GM18907 (cell line): ENCODE measurements at regions not wholly inside any gene's neighbourhood (a gene's known extent, or its start where the extent isn't known, plus 50 kb on each side); places are given as distances from the start of the nearest gene placed in this dataset.

ENCODE experiments used
- ATAC-seq: cut with Tn5 transposase; IDR thresholded peaks from one replicate; pipeline ENCODE4 v1.9.1; 2021; ENCODE audit warnings: mild to moderate bottlenecking, moderate library complexity; ENCODE audit not compliant: unreplicated experiment

DNA sequence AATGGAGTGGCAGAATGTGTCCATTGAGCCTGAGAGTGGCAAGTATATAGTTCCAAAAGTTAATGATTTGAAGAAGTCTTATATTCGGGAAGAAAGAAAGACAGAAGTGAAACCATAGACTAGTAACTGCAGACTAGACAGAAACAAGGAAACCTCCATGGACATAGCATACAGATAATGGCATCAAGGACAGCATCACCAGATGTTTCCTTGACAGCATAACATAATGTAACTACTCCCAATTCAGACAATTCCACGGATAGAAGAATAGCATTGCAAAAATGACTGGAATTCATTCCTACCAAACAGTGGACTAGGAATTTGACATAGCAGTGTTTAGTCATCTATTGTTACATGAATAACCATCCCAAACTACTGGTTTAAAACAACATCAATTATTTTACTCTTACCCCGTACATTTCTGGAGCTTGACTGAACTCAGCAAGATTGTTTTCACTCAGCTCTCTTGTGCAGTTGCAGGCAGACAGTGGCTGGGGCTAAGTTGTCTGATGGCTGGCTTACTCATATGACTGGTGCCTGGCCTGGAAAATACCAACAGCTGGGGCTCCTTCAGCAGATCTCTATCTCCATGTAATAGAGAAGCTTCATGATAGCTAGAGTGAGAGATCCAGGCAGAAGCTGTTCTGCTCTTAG, 109.7 kb upstream of the GADL1 start:
- ATAC-seq, result peak; percentile 85

DNA sequence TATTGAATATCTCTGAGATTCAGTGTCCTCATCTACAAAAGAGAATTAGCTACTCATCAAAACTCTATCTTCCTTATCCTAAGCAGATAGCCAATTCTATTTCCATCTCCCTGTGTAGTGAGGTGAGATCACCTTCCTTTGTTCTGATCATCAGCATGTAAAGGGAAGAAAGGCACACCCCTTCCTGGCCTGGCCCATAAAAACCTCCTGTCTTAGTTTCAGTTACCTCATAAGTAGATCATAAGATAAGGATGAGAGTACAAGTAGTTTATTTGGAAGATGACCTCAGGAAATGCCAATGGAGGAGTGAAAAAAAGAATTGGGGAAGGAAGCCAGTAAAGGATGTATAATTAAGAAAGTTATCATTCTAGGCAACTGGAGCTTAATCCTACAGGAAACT, 114.5 kb upstream of the GADL1 start:
- ATAC-seq, result no peak

DNA sequence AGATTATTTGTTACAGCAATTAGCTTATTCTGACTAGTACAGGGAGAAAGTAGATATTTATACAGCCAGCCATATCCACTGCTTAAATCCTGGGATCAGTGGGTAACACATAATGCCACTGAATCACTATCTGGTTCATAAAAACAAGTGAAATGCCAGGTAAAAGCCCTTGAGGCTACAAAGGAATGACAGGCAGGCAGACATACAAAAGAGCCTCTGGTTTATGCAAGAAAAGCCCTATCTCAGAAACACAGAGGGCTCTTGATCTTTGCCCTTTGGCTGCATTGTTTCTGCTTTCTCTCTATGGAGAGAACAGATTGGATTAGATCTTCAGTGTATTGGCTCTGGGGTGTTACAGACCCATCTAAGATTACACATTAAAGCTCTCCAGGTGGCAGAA, 115.4 kb upstream of the GADL1 start:
- no peak for ATAC-seq

DNA sequence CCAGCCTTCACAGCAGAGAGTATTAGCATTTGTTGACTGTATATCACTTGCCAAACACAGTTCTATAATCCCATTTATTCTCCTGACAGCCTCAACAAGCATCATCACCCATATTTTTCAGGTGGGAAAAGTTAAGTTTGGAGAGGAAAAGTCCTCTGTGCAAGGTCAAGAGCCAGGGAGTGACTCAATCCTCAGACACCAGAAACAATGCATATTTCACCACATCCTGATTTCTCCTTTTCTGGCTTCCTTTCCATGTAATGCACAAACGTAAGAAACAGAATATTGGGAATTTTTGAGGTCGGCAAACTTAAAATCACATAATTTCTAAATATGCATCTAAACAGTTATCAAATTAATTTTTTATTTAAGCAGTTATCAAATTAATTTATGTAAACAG, 116.0 kb upstream of the GADL1 start:
- no peak for ATAC-seq

DNA sequence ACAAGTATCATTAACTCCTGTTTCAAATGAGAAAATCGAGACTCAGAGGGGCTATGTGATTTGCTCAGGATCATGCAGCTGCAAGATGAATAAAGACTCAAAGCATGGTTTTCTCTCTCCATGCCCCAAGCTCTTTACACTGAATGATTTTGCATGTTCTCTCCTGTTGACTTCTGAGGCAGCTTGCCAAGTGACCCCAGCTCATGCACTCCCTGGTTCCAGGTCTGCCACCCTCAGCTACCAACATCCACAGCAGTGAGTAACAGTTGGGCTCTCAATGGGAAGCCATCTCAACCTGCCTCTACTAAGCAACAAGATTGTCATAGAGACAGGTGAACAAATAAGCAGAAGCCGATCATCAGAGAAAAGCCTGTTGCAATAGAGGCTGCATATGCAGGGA, 116.9 kb upstream of the GADL1 start:
- no peak for ATAC-seq

DNA sequence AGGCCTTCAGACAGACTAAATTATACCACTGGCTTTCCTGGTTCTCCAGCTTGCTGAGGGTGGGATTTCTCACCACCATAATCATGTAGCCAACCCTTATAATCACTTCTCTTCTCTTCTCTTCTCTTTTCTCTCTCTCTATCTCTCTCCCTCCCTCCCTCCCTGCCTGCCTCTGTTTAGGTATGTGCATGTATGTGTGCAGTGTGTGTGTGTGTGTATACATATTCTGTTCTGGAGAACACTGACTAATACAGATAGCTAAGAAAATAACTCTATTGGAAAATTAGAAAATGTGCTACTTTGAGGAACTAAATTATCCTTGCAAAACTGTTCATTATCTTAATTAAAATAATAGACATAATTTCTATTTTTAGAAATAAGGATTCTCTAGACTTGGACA, 118.6 kb upstream of the GADL1 start:
- ATAC-seq, result no peak

DNA sequence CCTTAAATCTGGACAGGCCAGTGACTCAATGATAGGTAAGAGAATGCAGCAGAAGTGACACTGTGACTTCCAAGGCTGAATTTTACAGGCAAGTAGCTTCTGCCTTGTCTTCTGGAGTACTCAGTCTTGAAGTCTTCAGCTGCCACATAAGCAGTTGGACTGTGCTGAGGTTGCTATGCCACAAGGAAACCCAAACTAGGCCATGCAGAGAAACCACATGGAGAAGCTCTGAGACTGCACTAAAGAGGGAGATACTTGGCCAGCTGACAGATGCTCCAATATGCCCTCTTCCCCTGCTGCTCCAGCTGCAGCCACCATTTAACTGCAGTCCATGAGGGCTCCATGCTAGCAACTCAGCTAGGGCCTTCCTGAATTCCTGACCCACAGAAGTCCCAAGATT, 119.4 kb upstream of the GADL1 start:
- ATAC-seq, result no peak

DNA sequence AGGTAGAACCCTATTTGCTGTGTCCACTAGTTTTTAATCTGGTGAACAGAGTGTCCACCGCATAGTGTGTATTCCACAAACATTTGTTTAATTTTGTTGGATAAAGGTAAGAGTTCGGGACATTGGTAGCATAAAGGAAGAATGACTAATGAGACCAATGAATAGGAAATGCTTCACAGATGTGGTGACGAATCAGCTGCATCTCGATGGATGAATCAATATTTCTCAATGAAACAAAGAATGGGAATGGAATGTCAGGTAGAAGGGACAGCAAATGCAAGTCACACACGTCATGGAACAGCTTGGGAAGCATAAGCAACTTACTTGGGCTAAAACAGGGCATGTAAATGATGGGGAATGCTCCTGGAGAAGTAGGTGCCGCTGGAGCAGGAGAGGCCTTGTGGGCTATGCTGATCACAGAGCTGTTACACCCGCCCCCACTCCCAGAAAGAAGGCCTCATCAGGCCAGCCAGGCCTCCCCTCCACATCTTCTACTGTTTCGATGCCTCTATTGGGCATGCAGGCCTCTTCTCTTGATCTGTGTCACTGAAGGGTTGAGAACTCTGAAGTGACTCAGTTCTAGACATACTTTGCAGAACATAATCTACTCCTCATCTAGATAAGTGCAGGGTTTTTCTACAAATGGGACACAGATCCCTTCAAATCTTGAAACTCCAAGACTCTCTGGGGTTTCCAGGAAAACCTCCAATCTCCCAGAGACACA, 120.0 kb upstream of the GADL1 start:
- no peak for ATAC-seq

DNA sequence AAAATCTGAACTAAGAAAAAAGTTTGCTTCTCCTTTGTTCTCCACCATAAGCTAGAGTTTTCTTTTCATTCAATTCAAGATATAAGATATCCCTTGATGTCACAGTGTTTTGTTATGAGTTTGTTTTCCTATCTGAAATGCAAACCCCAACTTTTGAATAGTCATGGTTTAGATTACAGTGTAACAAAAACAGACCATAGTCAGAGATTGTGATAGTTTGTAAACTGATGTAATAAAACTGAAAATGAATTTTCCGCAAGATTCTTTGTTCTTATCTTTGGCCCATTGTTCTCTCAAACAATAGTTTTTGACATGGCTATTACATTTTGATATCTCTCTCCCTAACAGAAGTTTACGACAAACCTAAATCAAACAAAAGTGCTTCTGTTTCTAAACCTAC, 121.7 kb upstream of the GADL1 start:
- ATAC-seq, result no peak

DNA sequence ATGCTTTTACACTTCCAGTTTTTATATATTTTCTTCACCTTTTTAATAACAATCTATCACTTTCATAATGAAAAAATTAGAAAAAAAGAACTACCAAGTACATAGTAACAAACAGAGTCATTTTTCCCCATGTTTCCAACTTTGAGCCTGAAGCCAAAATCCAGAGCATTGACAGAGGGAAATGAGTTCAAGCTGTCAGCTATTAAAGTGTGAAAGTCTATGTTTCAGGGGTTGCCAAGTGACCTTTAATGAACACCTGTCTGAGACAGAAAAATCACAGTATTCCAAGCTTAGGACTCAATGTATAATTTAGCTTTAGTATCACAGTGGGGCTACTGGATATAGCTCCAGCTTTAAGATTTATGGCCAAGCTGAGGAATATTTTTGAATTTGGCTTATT, 128.3 kb upstream of the GADL1 start:
- ATAC-seq, result no peak

DNA sequence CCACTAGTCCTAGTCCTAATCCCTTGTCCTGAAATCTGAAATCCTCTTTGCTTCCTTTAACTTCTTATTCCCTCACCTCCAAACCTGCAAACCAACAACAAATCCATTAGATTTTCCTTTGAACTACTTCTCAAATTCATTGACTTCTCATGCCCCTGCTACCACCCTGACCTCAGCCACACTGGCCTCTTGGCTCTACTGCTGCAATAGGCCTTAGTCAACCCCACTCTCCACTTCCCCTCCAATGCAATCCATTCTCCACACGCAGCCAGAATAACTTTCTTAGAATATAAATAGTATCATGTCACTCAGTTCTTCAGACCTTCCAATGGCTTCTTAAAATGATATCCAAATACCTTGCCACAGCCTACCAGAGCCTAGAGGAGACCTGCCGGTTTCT, 131.1 kb upstream of the GADL1 start:
- ATAC-seq, result no peak

DNA sequence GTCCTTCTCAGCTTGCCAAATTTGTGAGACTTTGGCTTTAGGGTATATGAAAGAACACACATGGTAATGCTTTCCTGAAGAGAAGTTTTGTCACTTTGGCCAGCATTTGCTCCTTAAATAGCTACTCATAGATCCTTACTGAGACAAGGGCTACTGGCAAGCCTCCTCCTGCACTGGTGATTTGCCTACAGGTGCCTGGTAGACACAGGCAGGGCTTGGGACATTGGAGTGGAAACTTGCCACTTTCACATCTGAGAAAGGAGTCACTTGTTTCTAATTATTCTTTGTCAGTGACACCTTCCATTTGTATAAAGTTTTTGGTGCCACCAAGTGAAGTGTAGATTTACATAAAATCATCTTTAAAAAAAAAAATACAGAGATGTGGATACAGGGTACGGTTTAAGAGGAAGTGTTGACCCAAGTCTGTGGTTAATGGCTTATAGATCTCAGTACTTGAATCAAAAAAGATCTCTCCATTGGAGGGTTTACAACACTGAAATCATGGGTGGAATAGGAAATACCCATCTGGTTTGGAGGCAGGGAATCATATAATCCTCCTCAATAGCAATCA, 132.8 kb upstream of the GADL1 start:
- peak; percentile 62 for ATAC-seq

DNA sequence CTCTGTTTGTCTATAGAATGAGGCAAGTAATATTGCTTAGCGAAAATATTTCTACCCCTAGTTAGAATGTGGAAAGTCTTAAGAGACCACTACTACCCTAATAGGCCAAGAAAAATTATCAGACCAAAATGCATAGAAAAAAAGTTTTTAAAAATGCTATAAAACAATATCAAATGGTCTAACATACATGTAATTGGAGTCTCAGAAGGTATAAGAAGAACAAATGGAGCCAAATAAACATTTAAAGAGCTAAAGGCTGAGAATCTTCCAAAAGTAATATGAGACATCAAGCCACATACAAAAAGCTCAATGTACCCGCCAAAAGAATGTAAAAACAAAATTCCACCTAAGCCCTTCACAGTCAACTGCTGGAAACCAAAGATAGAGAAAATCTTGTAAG, 133.5 kb upstream of the GADL1 start:
- ATAC-seq, result no peak

DNA sequence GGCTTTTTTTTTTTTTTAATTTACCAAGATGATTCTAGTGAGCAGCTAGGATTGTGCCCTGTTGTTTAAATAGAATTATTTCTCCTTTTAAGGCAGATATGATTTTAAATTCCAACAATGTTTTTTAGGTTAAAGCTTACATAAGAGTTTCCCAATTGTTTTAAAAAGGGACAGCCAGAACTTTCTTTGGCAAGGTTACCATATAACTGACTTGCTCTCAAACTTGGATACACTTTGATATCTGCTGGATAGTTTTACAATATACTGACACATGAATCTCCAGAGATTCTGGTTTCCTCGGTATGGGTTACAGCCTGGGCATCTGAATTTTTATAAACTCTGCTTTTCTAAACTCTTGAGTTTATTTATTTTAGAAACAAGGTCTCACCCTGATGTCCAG, 134.3 kb upstream of the GADL1 start:
- no peak for ATAC-seq

DNA sequence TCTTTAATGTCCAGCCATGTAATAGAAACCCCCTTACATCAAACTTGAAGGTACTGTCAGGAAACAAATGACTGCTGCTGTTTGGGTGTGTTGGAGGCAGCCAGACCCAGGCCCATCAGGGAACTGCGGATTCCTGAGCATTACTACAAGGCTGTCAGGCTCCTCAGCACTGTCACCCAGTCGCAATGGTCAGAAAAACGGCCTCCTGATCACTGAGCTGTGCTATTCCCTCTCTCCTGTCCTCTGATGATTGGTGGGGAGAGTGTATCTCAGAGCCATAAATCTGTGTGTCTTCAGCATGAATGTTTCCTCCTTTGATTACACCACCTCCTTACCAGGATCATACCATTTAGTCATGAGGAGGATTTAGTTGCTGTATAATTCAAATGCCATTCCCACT, 135.2 kb upstream of the GADL1 start:
- no peak for ATAC-seq

DNA sequence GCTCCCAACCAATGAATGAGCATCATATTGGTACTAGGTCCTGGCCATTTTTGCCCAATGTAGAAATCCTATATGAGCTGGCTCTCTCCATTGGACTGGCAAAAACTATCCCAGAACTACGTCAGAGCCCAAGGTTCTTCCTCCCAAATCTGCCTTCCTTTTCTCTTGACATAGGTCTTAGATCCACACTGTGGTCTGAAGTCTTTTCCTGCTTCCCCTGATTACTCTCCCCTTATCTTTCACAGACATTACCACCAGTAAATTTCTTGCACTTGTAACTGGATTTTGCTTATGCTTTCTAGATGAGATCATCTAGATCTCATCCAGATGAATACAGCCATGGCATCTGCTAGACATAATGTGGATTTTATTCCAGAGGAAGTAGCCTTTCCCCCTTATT, 141.2 kb upstream of the GADL1 start:
- ATAC-seq, result no peak

DNA sequence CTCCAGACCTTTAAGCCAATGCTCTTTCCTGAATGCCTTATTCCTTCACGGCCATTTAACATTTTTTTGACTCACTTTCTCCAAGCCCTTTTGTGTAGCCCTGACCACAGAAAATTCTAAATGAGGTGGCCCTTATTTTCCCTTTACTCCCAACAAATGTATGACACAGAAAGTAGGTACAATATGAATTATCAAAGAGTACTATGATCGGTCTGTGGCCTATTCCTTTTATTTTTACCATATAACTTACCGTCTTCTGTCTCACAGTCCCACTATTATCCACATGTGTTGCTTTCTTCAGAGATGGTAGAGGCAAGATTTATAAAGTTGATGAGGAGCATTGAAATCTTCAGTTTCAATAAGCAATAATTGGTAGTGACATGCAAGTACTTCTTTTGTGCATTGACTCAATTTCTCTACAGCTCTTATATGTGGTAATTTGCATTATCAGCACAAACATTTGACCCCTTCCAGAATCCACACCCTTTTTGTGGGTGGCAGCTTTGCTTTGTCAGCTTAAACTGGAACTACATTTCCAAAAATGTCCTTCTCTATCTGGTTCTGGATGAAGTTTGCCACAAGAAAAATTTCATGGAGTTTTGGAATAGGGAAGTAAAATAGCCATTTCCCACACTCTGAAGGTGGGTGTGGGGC, 143.8 kb upstream of the GADL1 start:
- no peak for ATAC-seq

DNA sequence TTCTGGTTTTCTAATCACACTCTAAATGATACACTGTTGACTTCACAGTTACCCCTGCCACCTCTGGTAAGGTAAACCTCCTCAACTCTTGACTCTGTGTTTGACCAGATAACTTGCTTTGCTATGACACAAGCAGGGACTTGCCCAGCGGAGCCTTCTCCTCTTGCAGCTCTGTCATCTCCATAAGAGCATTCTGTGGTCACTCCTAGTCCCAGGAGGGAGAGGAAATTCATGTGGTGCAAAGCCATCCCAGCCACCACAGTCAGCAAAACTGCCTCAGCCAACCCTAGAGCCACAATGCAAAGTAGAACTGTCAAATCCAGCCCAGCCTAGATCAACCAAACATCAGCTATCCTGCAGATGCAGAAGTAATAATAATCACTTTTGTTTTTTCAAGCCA, 144.7 kb upstream of the GADL1 start:
- ATAC-seq, result no peak

DNA sequence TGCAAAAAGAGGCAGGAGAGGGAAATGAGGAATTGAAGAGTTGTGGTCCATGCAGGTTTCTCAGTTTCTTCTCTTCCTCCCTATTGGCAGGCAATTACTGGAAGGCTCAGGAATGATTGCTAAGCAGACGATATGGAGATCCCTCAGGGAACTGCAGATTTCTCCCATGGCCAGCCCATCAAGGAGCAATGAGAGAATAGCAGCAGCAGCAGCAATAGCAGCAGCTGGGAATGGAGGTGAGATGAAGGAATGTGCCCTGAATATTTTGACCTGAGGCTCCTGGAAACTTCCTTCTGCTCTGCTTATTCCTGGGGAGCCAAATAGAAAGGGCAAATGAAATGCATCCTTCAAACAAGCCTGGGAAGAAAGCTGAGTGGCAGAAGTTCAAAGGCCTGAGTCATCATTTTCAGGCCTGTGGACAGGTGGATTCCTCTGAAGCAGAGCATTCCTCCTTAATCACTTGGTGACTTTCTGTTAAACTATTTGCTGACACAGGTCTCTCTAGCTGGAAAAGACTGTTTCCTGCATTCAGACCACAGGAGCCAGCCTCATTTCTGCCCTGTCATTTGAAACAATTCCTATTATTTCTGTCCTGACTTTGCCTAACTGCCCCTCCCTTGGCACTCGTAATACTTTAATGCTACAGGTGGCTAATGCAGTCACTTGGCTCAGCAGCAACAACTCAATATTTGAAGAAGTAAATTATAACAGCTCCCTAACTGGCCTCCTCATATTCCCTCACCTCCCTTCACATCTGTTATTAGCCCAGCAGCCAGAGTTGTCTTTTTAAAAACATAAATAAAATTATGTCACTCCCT, 146.9 kb upstream of the GADL1 start:
- ATAC-seq, result no peak

DNA sequence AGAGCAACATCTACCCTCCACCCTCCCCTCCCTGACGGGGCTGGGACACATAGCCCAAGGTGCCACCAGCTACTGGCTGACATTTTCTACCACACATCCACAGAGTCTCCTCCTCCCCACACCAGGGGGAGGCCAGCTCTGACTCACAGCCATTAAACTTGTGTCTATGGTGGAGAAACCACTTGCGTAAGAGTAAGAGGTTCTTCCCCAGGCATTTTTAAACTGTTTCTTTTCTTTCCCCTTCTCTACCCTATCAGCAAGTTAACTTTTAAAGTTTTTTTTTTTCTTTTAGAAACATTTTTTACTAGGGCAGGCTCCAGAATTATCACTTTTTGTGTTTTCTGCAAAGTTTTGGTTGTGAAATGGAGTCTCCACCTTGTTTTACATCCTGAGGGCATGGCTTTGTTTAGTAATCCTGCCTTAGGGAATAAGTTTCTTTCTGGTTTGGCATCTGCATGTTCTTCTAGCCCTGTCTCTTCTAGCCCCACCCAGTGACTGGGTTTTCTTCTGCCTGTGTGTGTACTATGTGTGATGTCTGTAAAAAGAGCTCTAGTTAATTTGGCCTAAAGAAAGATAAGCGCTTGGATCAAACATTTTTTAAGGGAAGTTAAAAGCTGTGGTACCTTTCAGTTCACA, 148.8 kb upstream of the GADL1 start:
- no peak for ATAC-seq

DNA sequence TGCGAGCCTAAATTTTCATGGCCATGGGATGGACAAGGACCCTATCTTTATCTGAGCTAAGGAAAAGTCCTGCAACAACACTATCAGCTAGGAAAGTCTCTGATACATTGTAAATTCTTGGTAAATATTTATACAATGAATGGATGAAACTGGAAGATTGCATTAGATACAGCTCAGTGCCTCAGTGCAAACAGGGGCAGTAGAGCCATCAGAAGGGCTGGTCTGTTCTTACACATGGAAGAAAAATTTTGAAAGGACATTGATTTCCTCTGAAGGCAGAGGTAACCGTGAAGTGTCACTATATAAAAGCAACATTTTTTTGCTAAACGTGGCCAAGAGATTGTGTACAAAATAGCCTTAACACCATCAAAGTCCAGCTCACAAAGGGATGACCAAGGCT, 153.2 kb upstream of the GADL1 start:
- ATAC-seq, result no peak
